ENCODE measurements at regions not wholly inside any gene's neighbourhood (a gene's known extent, or its start where the extent isn't known, plus 50 kb on each side); places are given as distances from the start of the nearest gene placed in this dataset.

GRCh38 chr2:217722883-217723472, 279.8 kb downstream of the TNS1 start:
- H3K27me3 Mint-ChIP-seq = peaks cover 2% of the 10 kb centered on the region
- H3K9me3 Mint-ChIP-seq (ENCODE audit: low read depth) = no peaks in the 10 kb centered on the region
- no peak overlapping the region for H3K27ac Mint-ChIP-seq
- H3K36me3 Mint-ChIP-seq (ENCODE audit: low read depth) = no peaks in the 10 kb centered on the region
- CTCF ChIA-PET = interaction anchor here (0.6 to 2.0 kb wide), 4 partner anchors 10 to 497 kb away, joined by 3 to 11 read pairs (median 4); no protein-coding TSS in a partner anchor
- ATAC-seq = peak; percentile 42
- peak; percentile 14 for DNase-seq
- no peak overlapping the region for H3K4me3 Mint-ChIP-seq
- POLR2A ChIA-PET = no interaction called here
- intact Hi-C loops (cut with DNase I, micrococcal nuclease) = no loop called here
- no peaks in the 10 kb centered on the region for H3K4me1 Mint-ChIP-seq

- ATAC-seq (no peak), DNase-seq (no peak)
- ChIA-PET CTCF (interaction anchor here (1.2 kb wide), 1 partner anchor 11 kb away, joined by 5 read pairs; no protein-coding TSS in a partner anchor), POLR2A (no interaction called here)
- Mint-ChIP-seq H3K36me3 (ENCODE audit: low read depth) (no peaks in the 10 kb centered on the region), H3K27me3 (peaks cover 2% of the 10 kb centered on the region), H3K4me1 (no peaks in the 10 kb centered on the region), H3K4me3 (no peak overlapping the region), H3K9me3 (ENCODE audit: low read depth) (no peaks in the 10 kb centered on the region), H3K27ac (no peak overlapping the region)
- intact Hi-C loops (cut with DNase I, micrococcal nuclease) = no loop called here
These were observed 285.1 kb downstream of the TNS1 start for GRCh38 chr2:217717646-217718045.

- intact Hi-C loops (cut with DNase I, micrococcal nuclease) = no loop called here
- no peak for ATAC-seq
- POLR2A ChIA-PET = interaction anchor here (0.6 kb wide), 1 partner anchor 846 kb away, joined by 3 read pairs; no protein-coding TSS in a partner anchor
- no peaks in the 10 kb centered on the region for H3K36me3 Mint-ChIP-seq (ENCODE audit: low read depth)
- no peak overlapping the region for H3K27ac Mint-ChIP-seq
- H3K9me3 Mint-ChIP-seq (ENCODE audit: low read depth) = no peaks in the 10 kb centered on the region
- H3K27me3 Mint-ChIP-seq = peaks cover 2% of the 10 kb centered on the region
- CTCF ChIA-PET = interaction anchor here (0.7 to 2.4 kb wide), 6 partner anchors 22 to 1017 kb away, joined by 3 to 10 read pairs (median 3); no protein-coding TSS in a partner anchor
- DNase-seq = no peak
- no peaks in the 10 kb centered on the region for H3K4me1 Mint-ChIP-seq
- H3K4me3 Mint-ChIP-seq = no peak overlapping the region
These were observed 287.3 kb downstream of the TNS1 start for GRCh38 chr2:217715484-217715883.

GRCh38 chr2:217714287-217714751, 288.5 kb downstream of the TNS1 start:
- H3K9me3 Mint-ChIP-seq (ENCODE audit: low read depth) = no peaks in the 10 kb centered on the region
- no peaks in the 10 kb centered on the region for H3K4me1 Mint-ChIP-seq
- H3K27ac Mint-ChIP-seq = no peak overlapping the region
- H3K36me3 Mint-ChIP-seq (ENCODE audit: low read depth) = no peaks in the 10 kb centered on the region
- H3K27me3 Mint-ChIP-seq = peaks cover 2% of the 10 kb centered on the region
- no peak overlapping the region for H3K4me3 Mint-ChIP-seq
- ChIA-PET CTCF (no interaction called here), POLR2A (no interaction called here)
- intact Hi-C loops (cut with DNase I, micrococcal nuclease) = loop anchor here in 1 of 2 experiments (5.0 kb wide), 1 partner anchor 1017 kb away; the partner anchor contains the start of gene IGFBP5
- DNase-seq = no peak
- ATAC-seq = no peak

- no peaks in the 10 kb centered on the region for H3K4me1 Mint-ChIP-seq
- peak; percentile 86 for DNase-seq
- no peaks in the 10 kb centered on the region for H3K36me3 Mint-ChIP-seq (ENCODE audit: low read depth)
- ChIA-PET POLR2A (interaction anchor here (0.6 kb wide), 1 partner anchor 163 kb away, joined by 7 read pairs; no protein-coding TSS in a partner anchor), CTCF (interaction anchor here (0.6 to 1.7 kb wide), 34 partner anchors 9 to 1959 kb away, joined by 3 to 13 read pairs (median 4); no protein-coding TSS in a partner anchor)
- no peak overlapping the region for H3K27ac Mint-ChIP-seq
- no peak overlapping the region for H3K4me3 Mint-ChIP-seq
- intact Hi-C loops (cut with DNase I, micrococcal nuclease) = loop anchor here (1.0 to 5.0 kb wide), 8 partner anchors 63 to 1031 kb away; partner anchors contain the start of gene IGFBP5 (in 1 of the 2)
- peaks cover 2% of the 10 kb centered on the region for H3K27me3 Mint-ChIP-seq
- H3K9me3 Mint-ChIP-seq (ENCODE audit: low read depth) = no peaks in the 10 kb centered on the region
- peak; percentile 78 for ATAC-seq
These were observed 289.2 kb downstream of the TNS1 start for GRCh38 chr2:217713395-217714286.

GRCh38 chr2:217712431-217712830, 290.4 kb downstream of the TNS1 start:
- ATAC-seq = no peak

GRCh38 chr2:217711188-217711587, 291.6 kb downstream of the TNS1 start:
- DNase-seq (no peak), ATAC-seq (no peak)
- H3K9me3 Mint-ChIP-seq (ENCODE audit: low read depth) = no peaks in the 10 kb centered on the region
- H3K4me1 Mint-ChIP-seq = no peaks in the 10 kb centered on the region
- no peaks in the 10 kb centered on the region for H3K27me3 Mint-ChIP-seq
- CTCF ChIA-PET = interaction anchor here (0.6 to 1.8 kb wide), 5 partner anchors 17 to 200 kb away, joined by 3 to 7 read pairs (median 3); no protein-coding TSS in a partner anchor
- intact Hi-C loops (cut with DNase I, micrococcal nuclease) = loop anchor here in 1 of 2 experiments (5.0 kb wide), 1 partner anchor 1014 kb away; the partner anchor contains the start of gene IGFBP5
- no peak overlapping the region for H3K4me3 Mint-ChIP-seq
- H3K36me3 Mint-ChIP-seq (ENCODE audit: low read depth) = no peaks in the 10 kb centered on the region
- no peak overlapping the region for H3K27ac Mint-ChIP-seq
- POLR2A ChIA-PET = no interaction called here

More at GRCh38 chr2:217712431-217712830, 290.4 kb downstream of the TNS1 start:
- CTCF ChIA-PET = interaction anchor here (0.5 to 1.7 kb wide), 18 partner anchors 10 to 1031 kb away, joined by 3 to 13 read pairs (median 4); no protein-coding TSS in a partner anchor
- DNase-seq = no peak
- no peaks in the 10 kb centered on the region for H3K27me3 Mint-ChIP-seq
- intact Hi-C loops (cut with DNase I, micrococcal nuclease) = loop anchor here (2.0 to 5.0 kb wide), 5 partner anchors 62 to 1015 kb away; partner anchors contain the start of gene IGFBP5 (in 1 of the 2)
- H3K36me3 Mint-ChIP-seq (ENCODE audit: low read depth) = no peaks in the 10 kb centered on the region
- no peaks in the 10 kb centered on the region for H3K4me1 Mint-ChIP-seq
- H3K27ac Mint-ChIP-seq = no peak overlapping the region
- H3K4me3 Mint-ChIP-seq = no peak overlapping the region
- POLR2A ChIA-PET = no interaction called here
- H3K9me3 Mint-ChIP-seq (ENCODE audit: low read depth) = no peaks in the 10 kb centered on the region

GRCh38 chr2:217710211-217710765, 292.5 kb downstream of the TNS1 start:
- Mint-ChIP-seq H3K27ac (no peak overlapping the region), H3K9me3 (ENCODE audit: low read depth) (no peaks in the 10 kb centered on the region), H3K36me3 (ENCODE audit: low read depth) (no peaks in the 10 kb centered on the region), H3K4me1 (no peaks in the 10 kb centered on the region), H3K27me3 (no peaks in the 10 kb centered on the region), H3K4me3 (no peak overlapping the region)
- intact Hi-C loops (cut with DNase I, micrococcal nuclease) = loop anchor here in 1 of 2 experiments (5.0 kb wide), 1 partner anchor 1013 kb away; the partner anchor contains the start of gene IGFBP5
- ATAC-seq (no peak), DNase-seq (no peak)
- ChIA-PET POLR2A (no interaction called here), CTCF (interaction anchor here (0.7 to 1.8 kb wide), 4 partner anchors 17 to 195 kb away, joined by 3 to 7 read pairs (median 3); no protein-coding TSS in a partner anchor)

- ATAC-seq (no peak), DNase-seq (no peak)
- no peak overlapping the region for H3K27ac Mint-ChIP-seq
- POLR2A ChIA-PET = no interaction called here
- no peaks in the 10 kb centered on the region for H3K27me3 Mint-ChIP-seq
- CTCF ChIA-PET = interaction anchor here (0.7 to 1.8 kb wide), 3 partner anchors 59 to 194 kb away, joined by 3 to 7 read pairs (median 3); no protein-coding TSS in a partner anchor
- H3K36me3 Mint-ChIP-seq (ENCODE audit: low read depth) = no peaks in the 10 kb centered on the region
- no peak overlapping the region for H3K4me3 Mint-ChIP-seq
- intact Hi-C loops (cut with DNase I, micrococcal nuclease) = loop anchor here in 1 of 2 experiments (5.0 kb wide), 1 partner anchor 1012 kb away; the partner anchor contains the start of gene IGFBP5
- no peaks in the 10 kb centered on the region for H3K9me3 Mint-ChIP-seq (ENCODE audit: low read depth)
- H3K4me1 Mint-ChIP-seq = no peaks in the 10 kb centered on the region
These were observed 293.2 kb downstream of the TNS1 start for GRCh38 chr2:217709478-217710210.

GRCh38 chr2:217707131-217707611, 295.6 kb downstream of the TNS1 start:
- Mint-ChIP-seq H3K9me3 (ENCODE audit: low read depth) (no peaks in the 10 kb centered on the region), H3K4me3 (no peak overlapping the region), H3K27me3 (peaks cover 2% of the 10 kb centered on the region), H3K27ac (no peak overlapping the region), H3K4me1 (no peaks in the 10 kb centered on the region), H3K36me3 (ENCODE audit: low read depth) (no peaks in the 10 kb centered on the region)
- no peak for DNase-seq
- POLR2A ChIA-PET = no interaction called here
- ATAC-seq = no peak
- intact Hi-C loops (cut with DNase I, micrococcal nuclease) = no loop called here
- CTCF ChIA-PET = interaction anchor here (0.7 to 1.2 kb wide), 2 partner anchors 10 to 11 kb away, joined by 3 to 5 read pairs; no protein-coding TSS in a partner anchor

Data from activated CD4-positive, alpha-beta T cell treated with anti-CD3 and anti-CD28 coated beads for 36 hours (primary cell).